GM13976 (cell line): ENCODE measurements at regions not wholly inside any gene's neighbourhood (a gene's known extent, or its start where the extent isn't known, plus 50 kb on each side); places are given as distances from the start of the nearest gene placed in this dataset.

Experiments used
- DNase-seq: peaks from one replicate; pipeline ENCODE4 v3.0.0; 2012; ENCODE audit warnings: low spot score
- CTCF ChIP-seq: IDR thresholded peaks from 2 replicates; pipeline ENCODE4 v1.5.1; 2012; ENCODE audit warnings: borderline replicate concordance, mild to moderate bottlenecking; ENCODE audit not compliant: insufficient read depth; ENCODE audit errors: extremely low read depth, missing control alignments, control extremely low read depth
- in situ Hi-C: fragments of 300-500 bp; cut with MboI; formaldehyde crosslinking; loops from one replicate; pipeline ENCODE4 v1.12.0; 2022; ENCODE audit warnings: low sequenced_read_pairs, mixed read lengths, inconsistent platforms; ENCODE audit not compliant: unreplicated experiment

- in situ Hi-C loops, result no loop called here
- TF ChIP-seq CTCF, result no peak
- no peak for DNase-seq
Observed at GRCh38 chr17:34765291-34765690, 185.9 kb downstream of the TMEM132E start.

GRCh38 chr17:34764716-34765115 is 185.3 kb downstream of the TMEM132E start:
- no peak for DNase-seq
- no peak for TF ChIP-seq CTCF
- in situ Hi-C loops, result no loop called here

GRCh38 chr17:34763728-34764665 is 184.6 kb downstream of the TMEM132E start:
- TF ChIP-seq CTCF, result no peak
- in situ Hi-C loops, result no loop called here
- DNase-seq, result no peak

- no peak for DNase-seq
- TF ChIP-seq CTCF, result no peak
- in situ Hi-C loops, result no loop called here
Observed at GRCh38 chr17:34762078-34762477, 182.7 kb downstream of the TMEM132E start.

GRCh38 chr17:34761646-34762045 is 182.3 kb downstream of the TMEM132E start:
- in situ Hi-C loops, result no loop called here
- TF ChIP-seq CTCF, result no peak
- no peak for DNase-seq

- no peak for TF ChIP-seq CTCF
- DNase-seq, result no peak
- in situ Hi-C loops, result no loop called here
Observed at GRCh38 chr17:34760931-34761495, 181.6 kb downstream of the TMEM132E start.
